HG03159 (cell line): ENCODE measurements at regions not wholly inside any gene's neighbourhood (a gene's known extent, or its start where the extent isn't known, plus 50 kb on each side); places are given as distances from the start of the nearest gene placed in this dataset.

Source experiments
- ATAC-seq: cut with Tn5 transposase; IDR thresholded peaks from one replicate; pipeline ENCODE4 v1.9.1; 2021; ENCODE audit warnings: mild to moderate bottlenecking, moderate library complexity; ENCODE audit not compliant: unreplicated experiment

DNA sequence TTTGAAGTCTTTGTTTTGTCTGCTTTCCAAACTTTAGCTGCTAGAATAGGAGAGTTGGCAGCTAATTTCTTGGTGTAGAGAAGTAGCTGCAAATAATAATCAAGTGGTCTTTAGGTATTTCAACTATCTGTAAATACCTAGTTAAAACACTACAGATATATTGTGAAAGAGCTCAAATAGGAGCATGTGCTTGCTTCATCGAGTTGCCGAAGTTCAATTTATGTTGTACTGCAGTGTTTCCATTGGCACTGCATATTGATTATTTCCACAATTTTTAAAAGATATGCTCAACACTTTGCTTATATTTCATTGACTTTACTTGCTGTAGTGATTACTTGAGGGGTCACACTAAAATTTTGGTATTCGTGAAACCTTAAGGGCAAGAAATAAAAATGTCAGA, 131.6 kb upstream of the BMP4 start:
- no peak for ATAC-seq

- no peak for ATAC-seq
These were observed 133.6 kb upstream of the BMP4 start for GRCh38 chr14:54090274-54090673.

DNA sequence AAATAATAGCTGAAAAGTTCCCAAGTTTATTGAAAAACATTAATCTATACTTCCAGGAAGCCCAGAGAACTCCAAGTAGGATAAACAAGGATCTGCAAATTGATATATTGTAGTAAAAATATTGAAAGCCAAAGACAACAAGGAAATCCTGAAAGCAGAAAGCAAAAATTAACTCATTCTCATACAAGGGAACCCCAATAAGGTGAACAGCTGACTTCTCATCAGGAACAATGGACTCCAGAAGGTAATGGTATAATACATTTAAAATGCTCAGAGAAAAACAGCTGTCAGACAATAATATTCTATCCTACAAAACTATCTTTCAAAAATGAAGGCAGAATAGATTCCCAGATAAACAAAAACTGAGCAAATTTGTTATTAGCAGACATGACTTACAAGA, 138.1 kb upstream of the BMP4 start:
- no peak for ATAC-seq

DNA sequence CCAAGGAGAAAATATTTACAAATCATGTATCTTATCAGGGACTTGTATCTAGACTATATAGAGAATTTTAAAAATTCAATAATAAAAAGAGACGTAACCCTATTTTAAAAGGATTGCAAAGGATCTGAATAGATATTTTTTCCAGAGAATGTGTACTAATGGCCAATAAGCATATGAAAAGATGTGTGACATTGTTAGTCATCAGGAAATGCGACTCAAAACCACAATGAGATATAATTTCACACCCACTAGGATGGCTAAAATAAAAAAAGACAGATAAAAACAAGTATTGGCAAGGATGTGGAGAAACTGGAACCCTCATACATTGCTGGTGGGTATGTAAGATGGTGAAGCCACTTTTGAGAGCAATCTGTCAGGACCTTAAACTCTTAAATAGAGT, 141.9 kb upstream of the BMP4 start:
- ATAC-seq: no peak

- no peak for ATAC-seq
These were observed 145.4 kb upstream of the BMP4 start for GRCh38 chr14:54102051-54102456.

DNA sequence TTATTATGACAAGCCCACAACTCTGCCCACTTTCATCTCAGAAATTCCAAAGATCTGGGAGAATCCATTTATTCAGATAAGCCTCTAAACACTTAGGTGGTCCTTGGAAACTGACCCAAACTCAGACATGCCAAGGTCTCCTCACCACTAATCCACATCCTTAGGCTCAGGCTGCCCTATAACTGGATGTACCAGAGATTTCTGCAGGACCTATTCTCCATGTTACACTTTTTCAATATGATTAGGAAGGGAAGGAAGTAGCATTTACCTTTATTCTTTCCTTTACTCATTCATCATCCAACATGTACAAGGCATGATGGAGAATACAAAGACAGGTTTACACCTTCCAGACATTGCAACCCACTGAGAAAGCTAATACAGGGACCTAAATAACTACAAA, 145.9 kb upstream of the BMP4 start:
- ATAC-seq: no peak

DNA sequence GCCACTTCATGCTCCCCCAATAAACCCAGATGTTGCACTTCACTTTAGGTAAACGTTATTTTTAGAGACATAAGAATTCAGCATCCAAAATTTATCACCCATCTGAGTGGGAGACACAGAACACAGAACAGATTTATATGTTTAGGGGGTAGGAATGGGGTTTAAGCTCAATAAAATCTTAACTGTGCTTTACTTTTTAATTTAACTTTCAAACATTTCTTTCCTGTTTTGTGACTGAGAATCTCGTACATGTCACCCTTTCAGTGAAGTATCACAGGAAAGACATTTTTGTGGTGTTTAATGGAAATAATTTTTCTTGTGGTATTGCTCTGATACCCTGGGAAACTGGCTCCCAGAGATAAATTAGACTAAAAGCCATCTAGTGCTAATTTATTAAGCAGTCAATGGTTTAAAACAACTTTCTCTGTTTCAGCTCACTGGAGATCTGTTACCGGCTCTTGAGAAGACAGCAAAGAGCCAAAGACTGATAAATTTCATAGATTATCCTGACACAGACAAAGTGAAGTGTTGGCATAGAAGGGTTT, 148.0 kb upstream of the BMP4 start:
- no peak for ATAC-seq

GRCh38 chr14:54105406-54105805, 148.8 kb upstream of the BMP4 start:
- ATAC-seq: no peak

DNA sequence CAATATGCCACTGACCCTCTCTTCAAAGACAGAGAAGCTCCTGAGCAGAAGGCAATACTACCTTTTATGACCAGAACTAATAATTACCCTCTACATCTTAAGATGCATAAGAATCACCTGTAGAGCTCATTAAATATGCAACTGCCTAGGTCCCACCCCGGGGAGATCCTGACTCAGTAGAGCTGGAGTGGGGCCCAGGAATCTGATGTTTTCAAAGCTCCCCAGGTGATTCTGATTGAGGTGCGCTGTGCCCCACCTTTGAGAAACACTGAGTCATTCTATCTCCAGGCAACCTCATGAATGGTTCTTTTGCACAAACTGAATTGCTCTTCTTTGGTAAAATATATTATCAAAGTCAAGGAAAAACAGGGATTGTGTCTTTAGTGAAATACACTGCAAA, 149.3 kb upstream of the BMP4 start:
- ATAC-seq: no peak

GRCh38 chr14:54106661-54107377, 150.2 kb upstream of the BMP4 start:
- no peak for ATAC-seq

GRCh38 chr14:54108481-54109471, 152.2 kb upstream of the BMP4 start:
- no peak for ATAC-seq

- ATAC-seq: no peak
These were observed 153.0 kb upstream of the BMP4 start for GRCh38 chr14:54109521-54110120.

- ATAC-seq: no peak
These were observed 158.3 kb upstream of the BMP4 start for GRCh38 chr14:54114941-54115340.

- ATAC-seq: no peak
These were observed 159.7 kb upstream of the BMP4 start for GRCh38 chr14:54116198-54116885.

DNA sequence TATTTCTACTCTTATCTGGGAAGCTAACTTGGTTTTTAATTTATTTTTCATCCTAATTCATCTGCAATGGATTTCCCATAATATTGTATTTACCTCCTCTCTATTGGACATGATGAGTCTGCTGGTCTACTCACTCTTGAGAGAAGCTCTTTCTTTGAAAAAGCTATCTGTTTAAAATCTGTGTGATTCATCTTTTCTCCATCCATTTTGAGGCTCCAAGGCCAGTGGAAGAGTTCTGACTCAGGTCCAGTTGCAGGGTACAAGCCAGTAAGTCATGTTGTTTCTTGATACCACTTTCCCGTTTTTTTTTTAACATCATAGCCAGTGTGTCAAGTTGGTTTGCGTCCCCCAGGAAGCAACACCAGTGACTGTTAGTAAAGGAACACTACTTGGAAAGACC, 160.3 kb upstream of the BMP4 start:
- ATAC-seq: no peak

- ATAC-seq: no peak
These were observed 160.8 kb upstream of the BMP4 start for GRCh38 chr14:54117396-54117795.

- ATAC-seq: no peak
These were observed 161.3 kb upstream of the BMP4 start for GRCh38 chr14:54117924-54118323.

GRCh38 chr14:54120260-54120659, 163.6 kb upstream of the BMP4 start:
- no peak for ATAC-seq

DNA sequence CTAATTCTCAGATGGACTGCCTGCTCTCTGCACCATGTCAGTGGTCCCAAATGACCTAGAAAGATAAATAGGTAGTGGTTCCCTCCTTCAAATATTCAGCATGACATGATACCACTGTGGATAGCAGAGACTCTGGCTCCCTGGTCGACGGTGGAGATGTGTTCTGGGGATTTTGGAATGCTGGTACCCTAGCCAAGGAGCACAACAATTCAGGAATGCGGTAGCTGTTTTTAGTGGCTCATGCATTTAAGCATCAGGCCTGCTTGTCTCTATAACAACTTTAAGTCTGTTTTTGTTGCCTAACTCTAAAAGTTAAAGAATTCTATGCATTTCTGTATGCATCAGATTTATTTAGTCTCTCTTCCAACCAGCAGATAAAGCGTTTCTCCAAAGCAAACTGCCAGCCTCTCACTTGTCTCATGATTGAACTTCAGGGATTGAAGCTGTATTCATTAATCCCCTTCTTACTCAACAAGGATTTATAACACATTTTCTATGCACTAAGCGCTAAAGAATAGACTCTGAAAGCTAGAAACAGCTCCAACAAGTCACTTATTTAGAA, 164.9 kb upstream of the BMP4 start:
- ATAC-seq: no peak

DNA sequence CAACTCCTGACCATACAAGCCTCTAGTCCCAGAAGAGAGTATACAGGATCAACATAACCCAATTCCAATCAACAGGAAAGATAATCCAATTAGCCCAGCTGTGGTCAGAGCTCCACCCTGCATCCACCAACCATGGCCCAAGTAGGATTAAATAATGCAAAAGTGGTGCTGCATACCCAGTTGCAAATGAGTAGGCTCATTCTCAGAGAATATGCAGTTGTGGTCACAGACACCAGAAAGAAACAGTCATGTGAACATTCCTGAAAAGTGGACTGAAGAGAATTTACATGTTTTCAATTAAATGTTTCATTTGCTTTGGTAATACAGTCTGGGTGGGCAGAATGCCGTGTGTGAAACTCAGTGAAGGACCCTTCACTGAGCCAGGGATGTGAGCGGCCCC, 167.2 kb upstream of the BMP4 start:
- ATAC-seq: no peak

- ATAC-seq: no peak
These were observed 168.5 kb upstream of the BMP4 start for GRCh38 chr14:54125109-54125508.
